NCI-H526 treated with DMSO at 0.1 percent for 48 hours (cell line): ENCODE measurements at regions not wholly inside any gene's neighbourhood (a gene's known extent, or its start where the extent isn't known, plus 50 kb on each side); places are given as distances from the start of the nearest gene placed in this dataset.
"Not testable (repeated sequence)": the region's sequence is repeated elsewhere in the genome, so short reads cannot be mapped to it uniquely, and the experiment has no call there.

Source experiments
- DNase-seq: peaks from one replicate; lab custom pipeline; 2025; lab: John Stamatoyannopoulos, UW

DNA sequence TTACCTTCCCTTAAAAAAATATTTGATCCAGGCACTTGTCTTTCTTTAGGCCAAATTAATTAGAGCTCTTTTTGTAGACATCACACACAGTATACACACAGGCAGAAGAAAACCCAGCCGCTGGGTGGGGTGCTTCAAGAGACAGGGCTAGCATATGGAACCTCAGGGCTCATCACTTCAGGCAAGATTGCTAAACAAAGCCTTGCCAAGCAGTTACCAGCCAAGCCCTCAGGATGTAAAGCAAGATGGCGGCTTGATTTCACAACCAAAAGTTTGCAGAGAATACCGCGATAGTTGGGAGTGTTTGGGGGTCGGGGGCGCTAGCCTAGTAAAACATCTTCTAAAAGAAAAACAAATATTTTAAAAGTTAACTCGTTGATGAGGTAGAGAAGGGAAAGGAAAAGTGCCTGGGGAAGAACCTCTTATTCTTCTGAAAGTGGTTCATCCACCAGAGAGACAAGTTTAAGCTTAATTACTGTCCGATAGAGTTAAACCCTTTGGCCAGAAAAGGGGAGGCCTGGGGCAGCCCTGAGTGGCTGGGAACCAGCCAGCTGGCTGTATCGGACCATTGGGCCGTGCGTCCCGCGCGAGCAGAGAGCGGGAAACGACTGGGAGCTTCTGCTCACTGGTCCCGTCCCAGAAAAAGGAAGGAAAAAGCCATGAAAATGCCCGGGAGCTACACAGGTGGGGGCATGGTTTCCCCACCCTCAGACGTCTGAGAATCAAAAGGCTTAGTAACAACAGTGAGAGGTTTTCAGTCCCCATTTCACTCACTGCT, 254.9 kb upstream of the PCDH20 start:
- DNase-seq, result no peak

DNA sequence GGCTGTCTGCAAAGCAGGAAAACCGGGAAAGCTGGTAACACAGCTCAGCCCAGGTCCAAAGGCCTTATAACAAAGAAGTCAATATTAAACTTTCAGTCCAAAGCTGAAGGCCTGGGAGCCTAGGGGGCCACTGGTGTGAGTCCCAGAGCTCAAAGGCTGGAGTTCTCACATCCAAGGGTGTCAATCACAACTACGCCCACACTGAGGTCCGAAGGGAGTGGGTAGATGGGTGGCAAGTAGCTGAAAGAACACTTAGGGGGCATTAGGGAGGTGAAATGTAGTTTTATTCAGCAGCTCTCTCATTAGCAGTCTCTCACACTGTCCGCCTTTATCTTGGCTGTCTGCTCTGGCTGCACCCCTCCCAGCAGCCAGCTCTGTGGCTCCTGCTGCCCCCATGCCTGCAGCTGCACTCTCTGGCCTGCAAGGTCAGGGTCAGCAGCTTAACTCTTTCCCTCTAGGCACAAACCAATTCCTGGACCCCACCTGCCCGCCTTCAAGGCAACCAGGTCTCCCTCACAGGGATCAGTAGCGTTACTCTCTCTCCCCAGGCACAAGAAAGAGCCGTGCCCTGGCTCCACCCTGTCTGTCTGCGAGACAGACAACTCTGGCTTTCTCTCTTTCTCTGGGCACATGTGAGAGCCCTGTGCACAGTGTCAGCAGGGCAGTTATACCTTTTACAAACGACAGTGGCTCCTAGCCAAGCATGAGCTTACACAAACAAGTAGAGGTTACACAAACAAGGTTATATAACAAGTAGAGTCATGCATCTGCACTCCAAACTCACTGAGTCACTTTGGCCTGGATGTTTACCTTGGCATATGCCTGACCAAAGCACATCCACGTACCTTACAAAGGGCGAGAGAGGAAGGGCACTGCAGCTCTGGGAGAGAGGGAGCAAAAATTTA, 249.4 kb upstream of the PCDH20 start:
- no peak for DNase-seq

DNA sequence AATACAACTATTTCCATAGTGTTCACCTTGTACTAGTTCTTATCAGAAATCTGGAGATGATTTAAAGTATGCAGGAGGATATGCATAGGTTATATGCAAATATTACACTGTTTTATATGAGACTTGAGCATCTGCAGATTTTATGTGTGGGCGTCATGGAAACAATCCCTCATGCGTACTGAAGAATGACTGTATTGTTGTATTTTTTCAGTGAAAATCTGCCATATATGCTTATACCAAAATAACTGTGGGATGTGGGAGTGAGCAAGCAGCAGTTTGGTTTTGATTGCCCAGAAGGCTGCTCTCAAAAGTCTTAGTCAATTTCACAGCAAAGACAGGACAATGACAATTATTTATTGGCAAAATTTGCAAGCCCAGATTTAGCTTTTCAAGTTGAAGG, 238.8 kb upstream of the PCDH20 start:
- no peak for DNase-seq

DNA sequence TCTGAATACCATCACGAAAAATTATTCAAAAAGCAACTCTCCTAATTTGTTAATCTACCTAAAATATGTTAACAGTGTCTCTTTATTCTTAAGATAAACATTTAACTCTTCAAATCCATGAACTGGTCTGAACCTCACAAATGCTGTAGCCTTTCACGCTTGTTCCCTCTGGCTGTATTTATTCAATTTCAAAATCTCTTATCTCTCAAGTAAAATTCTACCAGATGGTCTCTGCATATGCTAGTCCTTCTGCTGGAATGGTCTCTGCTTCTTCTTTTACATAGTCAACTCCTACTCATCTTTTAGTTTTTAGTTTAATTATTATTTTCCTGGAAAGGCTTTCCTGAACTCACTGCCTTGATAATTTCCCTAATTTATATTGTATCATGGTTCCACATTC, 232.9 kb upstream of the PCDH20 start:
- DNase-seq, result no peak

DNA sequence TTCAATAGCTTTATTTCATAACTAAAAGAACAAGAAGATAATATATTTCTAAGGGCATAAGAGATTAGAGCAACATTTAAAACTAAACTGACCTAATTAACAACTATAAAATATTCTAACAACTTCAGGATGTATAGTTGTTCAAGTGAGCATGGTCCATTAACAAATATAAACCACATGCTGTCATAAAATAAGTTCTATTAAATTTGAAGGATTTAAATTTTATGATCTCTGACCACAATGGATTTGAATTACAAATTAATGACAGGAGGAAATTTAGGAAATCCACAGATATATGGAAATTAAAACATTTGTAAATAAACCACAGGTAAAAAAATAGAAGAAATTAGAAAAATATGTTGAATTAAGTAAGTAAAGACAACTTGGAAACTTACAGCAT, 196.5 kb upstream of the PCDH20 start:
- no peak for DNase-seq

DNA sequence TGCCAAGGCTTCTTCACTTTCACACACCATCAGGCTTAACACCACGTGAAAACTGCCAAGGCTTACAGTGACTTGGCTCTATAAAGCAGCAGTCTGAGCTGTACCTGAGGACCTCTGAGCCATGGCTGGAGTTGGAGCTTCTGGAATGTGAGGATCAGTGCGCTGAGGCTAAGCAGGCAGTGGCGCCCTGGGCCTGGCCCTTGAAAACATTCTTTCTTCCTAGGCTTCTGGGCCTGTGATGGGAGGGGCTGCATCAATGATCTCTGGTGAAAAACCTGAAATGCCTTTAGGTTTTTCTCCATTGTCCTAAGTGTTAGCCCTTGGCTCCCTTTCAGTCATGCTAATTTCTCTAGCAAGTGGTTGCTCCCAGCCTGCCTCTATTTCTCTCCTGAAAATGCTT, 192.5 kb upstream of the PCDH20 start:
- DNase-seq, result no peak

DNA sequence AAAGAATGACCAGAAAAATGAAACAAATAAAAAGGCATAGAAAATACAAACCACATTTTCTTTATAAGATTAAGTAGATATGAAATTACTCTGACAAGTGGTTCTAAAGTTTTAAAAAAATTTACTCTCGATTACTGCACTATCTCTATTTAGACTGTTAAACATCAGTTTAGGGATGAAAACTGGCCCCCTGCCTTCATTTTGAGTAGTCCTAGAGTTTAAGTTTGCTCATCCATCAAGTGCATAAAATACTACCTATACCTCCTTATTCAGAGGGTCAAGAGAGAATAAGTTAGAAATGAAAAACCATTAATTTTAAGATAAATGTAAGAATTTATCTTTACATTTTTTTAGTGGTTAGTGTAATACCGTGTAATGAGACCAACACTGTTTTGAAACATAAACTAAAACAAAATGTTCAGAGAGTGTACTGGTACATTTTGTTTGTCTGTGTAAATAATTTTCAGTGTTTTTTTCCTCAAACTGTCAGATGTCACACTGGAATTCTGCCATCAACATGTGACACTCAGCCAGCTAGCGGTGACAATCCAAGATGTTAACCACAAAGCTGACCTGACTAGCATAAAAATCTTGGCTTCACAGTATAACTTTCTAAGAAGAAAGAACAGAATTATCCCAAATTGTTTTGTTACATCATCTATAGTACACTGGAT, 184.8 kb upstream of the PCDH20 start:
- DNase-seq, result no peak

DNA sequence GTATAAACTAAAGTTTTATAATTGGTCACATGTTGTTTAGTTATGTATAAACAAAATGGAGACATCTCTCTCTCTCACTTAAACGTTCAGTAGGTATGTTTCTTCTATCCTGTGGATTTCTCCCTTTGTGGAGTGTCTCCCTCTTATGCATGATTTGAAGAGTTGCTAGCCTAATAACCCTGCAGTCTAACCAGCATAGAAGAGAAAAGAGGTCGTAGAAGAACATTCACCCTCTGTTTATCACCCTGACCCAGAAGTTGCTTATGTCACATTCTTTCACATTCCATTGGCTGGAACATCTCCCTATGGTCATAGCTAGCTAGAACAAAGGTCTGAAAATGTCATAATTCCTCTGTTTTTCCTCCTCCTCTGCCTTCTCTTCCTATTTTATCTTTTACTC, 176.8 kb upstream of the PCDH20 start:
- no peak for DNase-seq

DNA sequence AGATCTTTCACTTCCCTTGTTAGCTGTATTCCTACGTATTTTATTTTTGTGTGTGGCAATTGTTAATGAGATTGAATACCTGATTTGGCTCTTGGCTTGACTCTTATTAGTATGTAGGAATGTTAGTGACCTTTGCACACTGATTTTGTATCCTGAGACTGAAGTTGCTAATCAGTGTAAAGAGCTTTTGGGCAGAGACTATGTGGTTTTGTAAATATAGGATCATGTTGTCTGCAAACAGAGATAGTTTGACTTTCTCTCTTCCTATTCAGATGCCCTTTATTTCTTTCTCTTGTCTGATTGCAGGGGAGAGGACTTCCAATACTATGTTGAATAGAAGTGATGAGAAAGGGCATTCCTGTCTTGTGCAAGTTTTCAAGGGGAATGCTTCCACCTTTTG, 160.3 kb upstream of the PCDH20 start:
- DNase-seq, result no peak

DNA sequence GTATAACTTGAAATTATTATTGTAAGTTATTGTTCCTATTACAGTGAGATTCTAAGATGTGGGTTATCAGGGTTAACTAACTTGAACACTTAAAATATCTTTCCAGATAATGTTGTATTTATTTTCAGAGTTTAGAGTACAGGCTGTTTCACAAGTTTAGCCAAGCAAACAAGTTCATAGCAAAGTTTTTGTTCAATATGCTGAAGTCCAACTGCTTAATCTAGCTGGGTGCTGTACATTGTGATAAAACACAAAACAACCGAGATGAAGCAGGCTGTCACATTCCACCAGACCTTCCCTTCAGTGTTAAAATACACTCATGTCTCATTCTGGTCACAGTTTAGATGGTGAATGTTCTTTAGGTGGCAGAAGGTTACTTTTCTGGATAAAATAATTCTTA, 148.0 kb upstream of the PCDH20 start:
- DNase-seq, result no peak

DNA sequence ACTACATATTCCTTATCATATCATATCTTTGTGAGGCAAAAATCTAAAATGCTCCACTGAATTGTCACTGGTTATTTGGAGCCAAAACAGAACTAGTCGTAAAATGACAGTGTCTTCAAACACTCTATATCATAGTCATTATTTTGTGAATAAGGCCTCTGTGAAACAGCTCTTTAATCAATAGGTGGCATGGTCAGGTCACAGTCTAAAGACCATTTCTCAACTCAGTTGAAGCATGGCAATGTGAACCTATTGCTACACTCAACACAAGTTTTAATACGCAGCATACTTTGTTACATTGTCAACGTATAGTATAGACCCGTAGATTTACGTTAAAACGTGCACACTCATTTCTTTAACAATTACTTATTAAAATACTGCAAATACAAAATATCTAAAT, 131.3 kb upstream of the PCDH20 start:
- DNase-seq, result no peak

DNA sequence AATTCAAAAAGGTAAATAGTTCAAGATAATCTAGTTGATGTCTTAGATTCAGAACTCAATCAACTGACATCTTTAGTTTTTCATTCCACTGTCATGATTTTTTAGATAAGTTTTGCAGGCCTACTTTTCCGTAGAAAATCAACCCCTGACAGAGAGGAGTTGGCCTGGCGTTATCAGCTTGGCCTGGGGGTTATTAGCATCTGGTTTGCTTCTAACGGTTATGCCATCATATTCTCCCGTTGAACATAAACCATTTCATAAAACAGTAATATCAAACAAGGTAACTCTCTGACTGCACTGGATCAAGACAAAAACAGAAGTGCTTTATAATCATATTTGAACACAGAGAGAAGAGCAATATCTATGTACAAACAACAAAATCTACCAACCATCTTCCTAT, 130.8 kb upstream of the PCDH20 start:
- DNase-seq, result no peak

DNA sequence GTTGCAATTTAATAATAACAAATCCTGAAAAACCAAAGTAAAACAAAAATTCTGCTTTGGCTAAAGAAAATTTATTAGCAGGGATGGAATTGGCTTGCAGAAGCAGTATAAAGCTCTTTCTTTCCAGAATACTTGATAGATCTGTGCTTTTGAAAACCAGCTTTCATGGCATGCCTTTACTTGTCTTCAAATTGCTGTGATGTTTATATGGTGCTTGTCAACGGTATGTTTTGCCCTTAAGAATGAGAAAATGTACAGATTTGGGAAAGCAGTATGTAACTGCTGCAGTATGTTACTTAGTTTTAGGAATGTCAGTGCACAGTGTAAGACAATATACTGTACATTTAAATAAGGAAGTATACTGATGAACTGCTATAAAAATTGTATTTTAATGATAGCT, 120.8 kb upstream of the PCDH20 start:
- no peak for DNase-seq

DNA sequence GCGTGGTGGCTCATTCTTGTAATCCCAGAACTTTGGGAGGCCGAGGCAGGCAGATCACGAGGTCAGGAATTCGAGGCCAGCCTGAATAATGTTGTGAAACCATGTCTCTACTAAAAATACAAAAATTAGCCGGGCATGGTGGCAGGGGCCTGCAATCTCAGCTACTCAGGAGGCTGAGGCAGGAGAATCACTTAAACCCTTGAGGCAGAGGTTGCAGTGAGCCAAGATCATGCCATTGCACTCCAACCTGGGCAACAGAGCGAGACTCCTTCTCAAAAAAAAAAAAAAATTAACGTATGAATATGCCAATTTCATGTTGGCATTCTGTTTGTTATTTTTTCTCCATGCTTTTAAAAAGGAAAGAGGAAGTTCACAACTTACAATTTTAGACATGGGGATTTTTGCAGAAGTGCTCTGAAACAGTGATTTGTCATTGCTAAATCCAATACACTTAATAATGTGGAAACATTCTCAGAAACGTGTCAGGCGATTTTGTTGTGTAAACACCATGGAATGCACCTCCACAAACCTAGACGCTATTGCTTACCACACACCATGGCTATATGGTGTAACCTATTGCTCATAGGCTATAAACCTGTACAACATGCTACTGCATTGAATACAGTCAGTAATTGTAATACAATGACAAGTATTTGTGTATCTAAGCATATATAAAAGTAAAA, 115.9 kb upstream of the PCDH20 start:
- no peak for DNase-seq

DNA sequence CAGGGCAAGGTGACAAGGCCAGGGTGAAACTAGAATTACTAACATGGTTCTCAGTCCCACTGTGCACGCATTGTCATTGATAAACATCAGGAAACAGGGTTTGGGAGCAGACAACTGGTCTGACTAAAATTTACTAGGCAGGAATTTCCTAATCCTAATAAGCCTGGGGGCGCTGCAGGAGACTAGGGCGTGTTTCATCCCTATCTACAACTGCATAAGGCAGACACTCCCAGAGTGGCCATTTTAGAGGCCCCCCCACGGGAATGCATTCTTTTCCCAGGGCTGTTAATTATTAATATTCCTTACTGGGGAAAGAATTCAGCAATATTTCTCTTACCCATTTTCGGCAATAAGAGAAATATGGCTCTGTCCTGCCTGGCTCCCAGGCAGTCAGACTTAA, 103.6 kb upstream of the PCDH20 start:
- DNase-seq, result not testable (repeated sequence)

DNA sequence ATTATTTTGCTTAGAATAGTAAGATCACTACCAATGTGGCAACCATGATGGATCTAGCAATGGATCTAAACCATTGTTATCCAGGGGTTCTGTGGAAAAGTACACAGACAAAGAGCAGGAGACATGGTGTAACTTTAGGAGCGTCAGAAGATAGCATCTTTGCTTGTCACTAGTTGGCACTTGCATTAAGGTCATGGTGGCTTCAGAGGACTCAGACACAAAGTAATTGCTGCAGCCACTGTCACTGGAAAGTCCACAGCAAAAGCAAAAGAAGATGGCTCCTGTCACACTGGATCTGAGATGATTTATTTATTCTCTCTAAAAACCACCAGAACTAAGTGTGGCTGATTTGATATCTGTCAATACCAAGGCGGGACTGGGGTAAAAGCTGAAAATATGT, 93.3 kb upstream of the PCDH20 start:
- DNase-seq, result no peak

DNA sequence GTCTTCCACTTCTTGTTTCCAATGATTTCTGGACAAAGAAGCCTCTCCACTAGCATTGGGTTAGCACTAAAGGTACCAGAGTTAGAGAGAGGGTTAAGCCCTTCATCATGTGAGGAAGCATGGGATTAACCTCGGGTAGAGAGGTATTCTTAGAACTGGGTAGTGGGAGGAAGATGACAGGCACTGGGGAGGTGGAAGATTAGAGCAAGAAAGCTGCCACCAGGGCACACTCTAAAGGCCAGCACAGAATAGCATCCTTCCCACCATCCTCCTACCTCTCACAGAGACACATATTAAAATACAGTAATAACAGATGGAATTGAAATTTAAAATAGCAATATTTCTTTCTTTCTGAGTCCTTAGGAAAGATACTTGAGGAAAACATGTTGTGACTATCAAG, 84.5 kb upstream of the PCDH20 start:
- DNase-seq, result no peak

DNA sequence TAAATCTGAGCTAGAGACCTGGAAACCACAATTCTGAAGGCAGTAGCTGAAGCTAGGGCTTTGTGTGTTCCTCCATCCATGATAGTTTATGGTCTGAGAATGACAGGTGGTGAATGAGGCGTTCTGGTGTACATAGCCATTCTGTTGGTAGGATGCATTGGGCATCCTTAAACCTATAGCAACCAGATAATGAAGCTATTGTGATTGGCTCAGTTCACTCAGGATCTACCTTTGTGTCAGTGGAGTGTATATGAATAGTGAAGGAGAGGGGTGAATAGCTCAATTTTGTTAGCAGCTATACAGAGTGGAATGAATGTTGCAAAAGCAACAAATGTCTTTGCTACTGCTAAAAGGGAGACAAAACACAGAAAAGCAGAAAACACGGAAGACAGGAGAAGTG, 80.0 kb upstream of the PCDH20 start:
- DNase-seq, result no peak

DNA sequence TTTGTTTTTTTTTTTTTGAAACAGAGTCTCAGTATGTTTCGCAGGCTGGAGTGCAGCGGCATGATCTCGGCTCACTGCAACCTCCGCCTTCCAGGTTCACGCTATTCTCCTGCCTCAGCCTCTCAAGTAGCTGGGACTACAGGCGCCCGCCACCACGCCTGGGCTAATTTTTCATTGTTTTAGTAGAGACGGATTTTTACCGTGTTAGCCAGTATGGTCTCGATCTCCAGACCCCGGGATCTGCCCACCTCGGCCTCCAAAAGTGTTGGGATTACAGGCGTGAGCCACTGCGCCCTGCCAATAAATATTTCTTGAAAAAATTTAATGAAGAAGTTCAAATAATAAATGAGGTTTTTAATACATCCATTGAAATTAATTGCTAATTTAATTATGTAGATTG, 77.9 kb upstream of the PCDH20 start:
- not testable (repeated sequence) for DNase-seq

DNA sequence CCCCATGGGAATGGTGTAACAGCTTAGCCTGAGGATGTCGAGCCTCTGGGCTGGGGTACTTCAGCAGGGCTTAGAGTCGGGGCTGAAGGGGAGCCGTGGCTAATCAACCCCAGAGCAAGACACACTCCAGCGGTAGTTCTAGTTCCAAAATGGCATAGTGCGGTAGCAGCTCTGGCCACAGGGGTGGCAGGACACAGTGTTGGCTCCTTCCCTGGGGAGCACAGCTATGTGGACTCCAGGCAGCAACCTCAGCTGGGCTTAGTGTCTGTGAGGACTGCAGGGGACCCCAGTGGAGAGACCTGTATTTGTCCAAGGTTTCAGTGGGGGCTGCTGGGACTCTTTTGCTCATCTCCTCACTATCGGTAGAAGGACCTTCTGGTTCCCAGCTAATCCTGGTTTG, 70.8 kb upstream of the PCDH20 start:
- no peak for DNase-seq

DNA sequence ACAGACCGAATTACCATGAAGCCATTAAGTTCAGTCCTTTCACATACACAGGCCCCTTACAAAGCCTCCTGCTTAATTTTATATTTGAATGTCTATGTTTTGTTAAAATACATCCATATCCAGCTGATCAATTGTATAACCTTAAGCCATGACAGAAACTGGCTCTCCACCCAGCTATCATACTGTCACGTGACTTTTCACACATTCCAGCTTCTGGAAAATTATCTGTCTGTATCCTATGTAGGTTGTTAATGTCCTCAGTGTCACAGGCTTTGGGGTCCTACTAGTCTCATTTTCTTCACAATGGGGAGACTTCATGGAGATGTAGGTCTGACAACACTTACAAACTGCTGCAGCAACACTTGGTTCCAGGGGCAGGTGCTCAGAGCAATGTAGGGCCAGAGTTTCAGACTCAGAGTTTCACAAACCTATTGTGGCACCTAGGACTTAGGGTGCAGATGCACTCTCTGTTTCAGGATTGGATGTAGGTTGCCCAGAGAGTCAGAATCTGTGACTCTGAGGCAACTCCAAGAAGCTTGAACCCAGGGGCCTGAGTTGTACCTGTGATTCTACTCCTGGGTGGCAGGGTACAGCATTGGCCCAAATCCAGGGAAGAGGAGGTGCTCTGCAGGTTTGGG, 69.6 kb upstream of the PCDH20 start:
- DNase-seq, result no peak

DNA sequence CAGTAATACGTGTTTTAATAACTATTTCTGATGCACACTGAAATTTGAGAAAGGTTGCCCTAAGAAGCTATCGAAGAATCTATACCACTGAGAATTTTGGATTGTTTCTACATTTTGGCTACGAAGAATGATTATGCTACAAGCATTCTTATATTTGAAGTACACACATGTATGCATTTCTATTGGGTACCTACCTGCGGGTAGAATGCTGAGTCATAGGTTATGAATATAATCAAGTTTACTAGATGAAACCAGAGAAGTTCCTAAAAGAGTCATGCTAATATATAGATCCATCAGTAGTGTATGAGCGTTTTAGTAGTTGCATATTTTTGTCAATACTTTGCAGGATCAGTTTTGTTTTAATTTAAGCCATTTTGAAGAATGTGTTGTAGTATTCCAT, 62.0 kb upstream of the PCDH20 start:
- DNase-seq, result no peak
